ENCODE measurements at regions not wholly inside any gene's neighbourhood (a gene's known extent, or its start where the extent isn't known, plus 50 kb on each side); places are given as distances from the start of the nearest gene placed in this dataset.

DNA sequence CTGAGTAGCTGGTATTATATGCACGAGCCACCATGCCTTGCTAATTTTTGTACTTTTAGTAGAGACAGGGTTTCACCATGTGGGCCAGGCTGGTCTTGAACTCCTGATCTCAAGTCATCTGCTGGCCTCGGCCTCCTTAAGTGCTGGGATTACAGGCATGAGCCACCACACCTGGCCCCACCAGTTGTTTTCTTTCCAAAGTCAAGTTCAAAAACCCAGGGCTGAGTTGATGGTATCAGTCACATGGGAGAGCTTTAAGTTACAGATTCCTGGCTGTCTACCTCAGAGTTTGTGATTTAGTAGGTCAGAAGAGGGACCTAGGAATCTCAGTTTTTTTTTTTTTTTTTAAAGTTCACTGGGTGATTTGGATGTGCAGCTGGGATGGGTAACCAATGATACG, 107.7 kb downstream of the SCP2D1 start:
- TF ChIP-seq EZH2 (IDR thresholded peaks at IDR 0.05; ENCODE audit: low read length) = no peak
- TF ChIP-seq, protein P1, sequence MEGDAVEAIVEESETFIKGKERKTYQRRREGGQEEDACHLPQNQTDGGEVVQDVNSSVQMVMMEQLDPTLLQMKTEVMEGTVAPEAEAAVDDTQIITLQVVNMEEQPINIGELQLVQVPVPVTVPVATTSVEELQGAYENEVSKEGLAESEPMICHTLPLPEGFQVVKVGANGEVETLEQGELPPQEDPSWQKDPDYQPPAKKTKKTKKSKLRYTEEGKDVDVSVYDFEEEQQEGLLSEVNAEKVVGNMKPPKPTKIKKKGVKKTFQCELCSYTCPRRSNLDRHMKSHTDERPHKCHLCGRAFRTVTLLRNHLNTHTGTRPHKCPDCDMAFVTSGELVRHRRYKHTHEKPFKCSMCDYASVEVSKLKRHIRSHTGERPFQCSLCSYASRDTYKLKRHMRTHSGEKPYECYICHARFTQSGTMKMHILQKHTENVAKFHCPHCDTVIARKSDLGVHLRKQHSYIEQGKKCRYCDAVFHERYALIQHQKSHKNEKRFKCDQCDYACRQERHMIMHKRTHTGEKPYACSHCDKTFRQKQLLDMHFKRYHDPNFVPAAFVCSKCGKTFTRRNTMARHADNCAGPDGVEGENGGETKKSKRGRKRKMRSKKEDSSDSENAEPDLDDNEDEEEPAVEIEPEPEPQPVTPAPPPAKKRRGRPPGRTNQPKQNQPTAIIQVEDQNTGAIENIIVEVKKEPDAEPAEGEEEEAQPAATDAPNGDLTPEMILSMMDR (optimal IDR thresholded peaks at IDR 0.05 in 1 of 3, IDR thresholded peaks at IDR 0.05 in 1 of 3, conservative IDR thresholded peaks at IDR 0.05 in 1 of 3; ENCODE audit: extremely low read depth in 1 of 3, insufficient read depth in 2 of 3, low read length in 3 of 3) = no peak
